ENCODE measurements at regions not wholly inside any gene's neighbourhood (a gene's known extent, or its start where the extent isn't known, plus 50 kb on each side); places are given as distances from the start of the nearest gene placed in this dataset.

DNA sequence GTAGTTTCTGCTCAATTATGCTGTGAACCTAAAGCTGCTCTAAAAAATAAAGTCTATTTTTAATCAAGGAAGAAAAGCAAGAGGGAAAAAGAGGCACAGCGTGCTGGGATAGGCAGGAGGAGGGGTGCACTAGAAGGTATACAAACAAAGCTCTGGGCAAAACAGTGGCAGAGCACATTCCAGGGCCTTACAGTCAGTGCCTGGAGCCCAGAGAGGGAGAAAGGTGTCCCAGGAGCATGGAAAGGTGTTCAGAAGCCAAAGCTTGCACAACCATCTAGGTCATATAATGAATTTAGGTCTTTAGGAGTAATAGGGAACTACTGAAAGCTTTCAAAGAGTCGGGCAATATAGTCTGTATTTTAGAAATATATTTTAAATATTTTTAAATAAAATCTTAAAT, 163.6 kb upstream of the PALMD start:
- intact Hi-C loops (cut with DNase I): loop anchor here (5.0 kb wide), 1 partner anchor 300 kb away; no protein-coding TSS in a partner anchor
- H3K4me1 ChIP-seq: no peaks in the 10 kb centered on the region
- DNase-seq: no peak
- H3K4me3 ChIP-seq: no peak overlapping the region
- no peaks in the 10 kb centered on the region for H3K9me3 ChIP-seq
- no peaks in the 10 kb centered on the region for H3K36me3 ChIP-seq
- H3K27me3 ChIP-seq (ENCODE audit: low read depth): no peaks in the 10 kb centered on the region
- no peak for ATAC-seq
- no peak overlapping the region for H3K27ac ChIP-seq
- TF ChIP-seq, protein P1, sequence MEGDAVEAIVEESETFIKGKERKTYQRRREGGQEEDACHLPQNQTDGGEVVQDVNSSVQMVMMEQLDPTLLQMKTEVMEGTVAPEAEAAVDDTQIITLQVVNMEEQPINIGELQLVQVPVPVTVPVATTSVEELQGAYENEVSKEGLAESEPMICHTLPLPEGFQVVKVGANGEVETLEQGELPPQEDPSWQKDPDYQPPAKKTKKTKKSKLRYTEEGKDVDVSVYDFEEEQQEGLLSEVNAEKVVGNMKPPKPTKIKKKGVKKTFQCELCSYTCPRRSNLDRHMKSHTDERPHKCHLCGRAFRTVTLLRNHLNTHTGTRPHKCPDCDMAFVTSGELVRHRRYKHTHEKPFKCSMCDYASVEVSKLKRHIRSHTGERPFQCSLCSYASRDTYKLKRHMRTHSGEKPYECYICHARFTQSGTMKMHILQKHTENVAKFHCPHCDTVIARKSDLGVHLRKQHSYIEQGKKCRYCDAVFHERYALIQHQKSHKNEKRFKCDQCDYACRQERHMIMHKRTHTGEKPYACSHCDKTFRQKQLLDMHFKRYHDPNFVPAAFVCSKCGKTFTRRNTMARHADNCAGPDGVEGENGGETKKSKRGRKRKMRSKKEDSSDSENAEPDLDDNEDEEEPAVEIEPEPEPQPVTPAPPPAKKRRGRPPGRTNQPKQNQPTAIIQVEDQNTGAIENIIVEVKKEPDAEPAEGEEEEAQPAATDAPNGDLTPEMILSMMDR (IDR thresholded peaks at IDR 0.05): no peak

DNA sequence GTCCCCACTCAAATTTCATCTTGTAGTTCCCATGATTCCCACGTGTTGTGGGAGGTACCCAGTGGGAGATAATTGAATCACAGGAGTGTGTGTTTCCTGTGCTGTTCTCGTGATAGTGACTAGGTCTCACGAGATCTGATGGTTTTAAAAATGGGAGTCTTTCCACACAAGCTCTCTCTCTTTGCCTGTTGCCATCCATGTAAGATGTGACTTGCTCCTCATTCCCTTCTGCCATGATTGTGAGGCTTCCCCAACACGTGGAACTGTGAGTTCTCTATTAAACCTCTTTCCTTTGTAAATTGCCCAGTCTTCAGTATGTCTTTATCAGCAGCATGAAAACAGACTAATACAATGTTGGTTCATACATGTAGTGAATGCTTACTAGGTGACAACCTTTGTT, 163.2 kb upstream of the PALMD start:
- no peak for ATAC-seq
- Histone ChIP-seq H3K4me3 (no peak overlapping the region), H3K36me3 (no peaks in the 10 kb centered on the region), H3K9me3 (no peaks in the 10 kb centered on the region), H3K4me1 (no peaks in the 10 kb centered on the region), H3K27me3 (ENCODE audit: low read depth) (no peaks in the 10 kb centered on the region), H3K27ac (no peak overlapping the region)
- intact Hi-C loops (cut with DNase I): loop anchor here (5.0 kb wide), 1 partner anchor 300 kb away; no protein-coding TSS in a partner anchor
- no peak for DNase-seq
- TF ChIP-seq, protein P1 (IDR thresholded peaks at IDR 0.05): no peak

DNA sequence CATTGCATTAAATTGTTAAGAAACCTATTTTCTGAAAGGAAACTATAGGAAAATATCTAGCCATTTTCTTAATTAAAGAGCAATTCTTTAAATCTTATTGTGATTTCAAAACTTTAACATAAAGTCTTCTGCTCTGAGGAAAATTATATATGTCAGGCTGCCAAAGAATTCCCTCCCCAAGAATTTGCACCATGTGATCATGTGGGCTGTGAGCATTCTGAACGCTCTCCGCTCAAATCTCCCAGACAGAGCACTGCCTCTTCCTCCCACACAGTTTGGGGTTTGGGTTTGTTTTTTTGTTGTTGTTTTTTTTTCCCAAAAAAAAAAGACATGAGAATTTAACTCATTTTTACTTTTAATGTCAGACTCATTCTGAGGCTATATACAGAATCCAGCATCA, 155.9 kb upstream of the PALMD start:
- Histone ChIP-seq H3K36me3 (no peaks in the 10 kb centered on the region), H3K27me3 (ENCODE audit: low read depth) (no peaks in the 10 kb centered on the region), H3K27ac (no peak overlapping the region), H3K4me1 (no peaks in the 10 kb centered on the region), H3K4me3 (no peak overlapping the region), H3K9me3 (no peaks in the 10 kb centered on the region)
- DNase-seq: no peak
- ATAC-seq: no peak
- TF ChIP-seq, protein P1 (IDR thresholded peaks at IDR 0.05): no peak
- intact Hi-C loops (cut with DNase I): no loop called here

DNA sequence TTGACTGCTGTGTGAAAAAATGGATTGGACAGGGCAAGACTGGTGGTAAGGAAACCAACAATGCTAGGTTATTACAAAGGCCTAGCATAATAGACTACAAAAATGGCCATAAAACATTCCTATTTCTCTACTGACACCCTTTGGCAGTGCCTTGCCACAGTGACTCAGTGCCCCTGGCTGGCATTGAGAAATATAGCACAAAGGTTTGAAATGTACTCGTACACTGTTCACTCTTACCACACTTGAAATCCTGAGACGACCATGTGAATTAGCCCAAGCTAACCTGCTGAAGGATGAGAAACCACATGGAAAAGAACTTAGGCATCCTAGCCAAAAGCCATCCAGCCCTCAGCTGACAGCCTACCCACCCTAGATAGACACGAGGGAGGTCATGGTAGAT, 149.8 kb upstream of the PALMD start:
- Histone ChIP-seq H3K4me3 (no peak overlapping the region), H3K4me1 (no peaks in the 10 kb centered on the region), H3K27ac (no peak overlapping the region), H3K27me3 (ENCODE audit: low read depth) (no peaks in the 10 kb centered on the region), H3K9me3 (no peaks in the 10 kb centered on the region), H3K36me3 (no peaks in the 10 kb centered on the region)
- ATAC-seq (no peak), DNase-seq (no peak)
- intact Hi-C loops (cut with DNase I): no loop called here
- TF ChIP-seq, protein P1 (IDR thresholded peaks at IDR 0.05): no peak

DNA sequence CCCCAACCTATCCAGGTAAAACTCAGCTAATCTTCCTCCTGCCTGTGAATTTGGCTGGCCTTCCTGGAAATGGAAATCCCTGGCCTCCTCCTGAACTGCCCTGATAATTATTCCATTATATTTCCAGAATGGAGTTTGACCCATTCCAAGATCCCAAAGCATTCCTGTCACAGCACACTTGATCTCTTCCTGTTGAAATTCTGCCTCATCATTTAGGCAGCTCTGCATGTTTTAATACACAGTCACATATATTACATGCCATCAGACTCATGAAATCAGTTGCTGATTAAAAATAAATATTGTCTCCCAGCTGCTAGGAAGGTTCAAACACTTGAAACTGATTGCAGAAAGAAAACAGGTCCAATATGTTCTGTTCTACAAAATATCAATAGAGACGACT, 148.2 kb upstream of the PALMD start:
- H3K4me3 ChIP-seq: no peak overlapping the region
- TF ChIP-seq, protein P1 (IDR thresholded peaks at IDR 0.05): no peak
- no peaks in the 10 kb centered on the region for H3K27me3 ChIP-seq (ENCODE audit: low read depth)
- no peaks in the 10 kb centered on the region for H3K36me3 ChIP-seq
- DNase-seq (no peak), ATAC-seq (no peak)
- intact Hi-C loops (cut with DNase I): no loop called here
- H3K27ac ChIP-seq: no peak overlapping the region
- no peaks in the 10 kb centered on the region for H3K9me3 ChIP-seq
- H3K4me1 ChIP-seq: no peaks in the 10 kb centered on the region

DNA sequence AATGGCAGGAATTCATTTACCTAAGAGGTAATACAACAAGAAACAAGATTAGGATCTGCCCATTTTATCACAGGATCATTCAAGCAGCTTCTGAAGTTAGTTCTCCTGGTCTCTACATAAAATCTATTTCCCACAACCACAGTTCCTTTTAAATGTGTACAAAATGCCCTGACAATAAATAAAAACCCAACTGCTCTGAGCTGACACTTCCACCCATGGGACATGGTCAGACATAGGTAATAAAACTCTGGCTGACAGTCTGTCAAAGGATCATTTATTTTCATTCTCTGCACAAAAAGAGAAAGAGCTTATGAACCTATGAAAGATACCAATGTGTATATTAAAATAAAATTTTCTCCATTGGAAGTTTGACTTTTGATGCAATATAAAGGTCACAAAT, 145.4 kb upstream of the PALMD start:
- Histone ChIP-seq H3K4me1 (no peaks in the 10 kb centered on the region), H3K27ac (no peak overlapping the region), H3K36me3 (no peaks in the 10 kb centered on the region), H3K27me3 (ENCODE audit: low read depth) (no peaks in the 10 kb centered on the region), H3K9me3 (no peaks in the 10 kb centered on the region), H3K4me3 (no peak overlapping the region)
- intact Hi-C loops (cut with DNase I): no loop called here
- TF ChIP-seq, protein P1 (IDR thresholded peaks at IDR 0.05): no peak
- no peak for ATAC-seq
- DNase-seq: no peak
